ENCODE measurements at regions not wholly inside any gene's neighbourhood (a gene's known extent, or its start where the extent isn't known, plus 50 kb on each side); places are given as distances from the start of the nearest gene placed in this dataset.

DNA sequence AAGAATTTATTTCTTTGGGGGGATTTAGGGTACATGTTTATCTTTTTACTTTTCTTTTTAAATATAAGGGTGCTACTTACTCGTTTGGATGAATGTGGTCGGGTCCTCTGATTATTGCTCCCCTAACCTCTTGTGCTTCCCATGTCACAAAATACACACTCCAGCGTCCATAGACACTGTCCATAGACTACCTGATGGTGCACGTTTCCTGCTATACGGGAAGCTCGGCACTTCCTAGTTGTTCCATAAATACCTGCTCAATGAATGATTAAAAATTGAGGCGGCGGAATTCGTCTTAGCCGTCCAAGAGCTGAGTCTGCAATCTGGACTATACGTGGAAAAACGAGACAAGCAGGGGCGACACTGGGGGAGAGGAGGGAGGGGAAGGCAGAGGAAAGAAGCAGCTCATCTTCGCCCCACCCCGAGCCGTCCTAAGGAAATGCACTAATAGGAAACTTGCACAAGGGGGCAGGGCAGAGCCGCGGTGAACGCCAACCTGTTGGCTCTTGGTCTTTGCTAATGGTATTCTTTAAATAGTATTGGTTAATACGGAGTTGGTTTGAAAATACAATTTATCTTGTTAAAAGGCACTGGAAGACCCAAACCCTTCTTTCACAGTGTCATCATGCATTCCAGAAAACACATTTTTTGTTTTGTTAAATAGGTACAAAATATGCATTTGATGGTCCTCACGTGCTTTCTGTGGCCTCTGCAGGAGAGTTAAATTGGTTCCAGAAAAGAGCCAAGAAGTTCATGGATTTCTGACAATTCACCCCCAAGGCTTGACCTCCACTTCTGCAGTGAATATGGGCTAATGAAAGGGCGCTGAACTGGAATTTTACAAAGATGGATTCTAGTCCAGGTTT is 73.0 kb upstream of the KCTD1 start:
- Histone ChIP-seq H3K4me2 (ENCODE audit: low read length) (no peak overlapping the region), H2AFZ (ENCODE audit: low read depth, low read length) (no peak overlapping the region), H3K9me3 (ENCODE audit: low read length) (peaks cover 8% of the 10 kb centered on the region), H3K27ac (ENCODE audit: low read length) (no peak overlapping the region), H3K27me3 (ENCODE audit: insufficient read depth, low read depth, low read length) (no peaks in the 10 kb centered on the region), H3K36me3 (ENCODE audit: insufficient read depth, low read length) (no peaks in the 10 kb centered on the region), H3F3A (ENCODE audit: insufficient read depth, low read length, poor library complexity, severe bottlenecking) (no peaks in the 10 kb centered on the region), H3K4me3 (ENCODE audit: low read length) (no peak overlapping the region), H3K9ac (ENCODE audit: low read length) (no peak overlapping the region), H4K20me1 (ENCODE audit: insufficient read depth) (no peaks in the 10 kb centered on the region), H3K9me2 (ENCODE audit: insufficient read depth, low read length) (no peaks in the 10 kb centered on the region), H3K79me2 (replicated peaks; ENCODE audit: insufficient read depth, low read length) (no peaks in the 10 kb centered on the region)
- TF ChIP-seq POLR2AphosphoS5 (IDR thresholded peaks at IDR 0.05), result no peak

DNA sequence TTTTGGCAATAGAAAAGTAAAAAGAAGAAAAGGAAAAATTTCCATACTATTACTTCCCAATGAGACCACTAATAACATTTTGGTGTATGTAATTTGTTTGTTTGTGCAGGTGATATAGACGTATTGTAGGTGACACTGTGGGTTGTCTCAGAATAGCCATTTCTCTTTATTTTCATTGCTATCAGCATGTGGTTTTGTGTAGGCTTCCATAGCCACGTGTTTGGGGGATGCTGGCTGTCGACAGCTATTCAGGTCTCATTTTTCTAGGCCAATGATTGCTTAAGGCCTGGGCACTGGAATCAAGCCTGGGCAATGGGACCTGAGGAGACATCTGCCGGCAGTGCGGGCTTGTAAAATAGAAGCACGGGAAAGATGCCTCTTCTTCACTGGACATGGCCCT is 71.0 kb upstream of the KCTD1 start:
- H3K9me3 ChIP-seq (ENCODE audit: low read length), result peaks cover 2% of the 10 kb centered on the region
- H3K9me2 ChIP-seq (ENCODE audit: insufficient read depth, low read length), result no peaks in the 10 kb centered on the region
- H3F3A ChIP-seq (ENCODE audit: insufficient read depth, low read length, poor library complexity, severe bottlenecking), result no peaks in the 10 kb centered on the region
- no peak for TF ChIP-seq EP300 (conservative IDR thresholded peaks at IDR 0.05; ENCODE audit: poor library complexity, severe bottlenecking)
- no peak for TF ChIP-seq EZH2 (IDR thresholded peaks at IDR 0.05; ENCODE audit: borderline replicate concordance, insufficient read depth, low read length, poor library complexity, severe bottlenecking)
- TF ChIP-seq, protein P1, sequence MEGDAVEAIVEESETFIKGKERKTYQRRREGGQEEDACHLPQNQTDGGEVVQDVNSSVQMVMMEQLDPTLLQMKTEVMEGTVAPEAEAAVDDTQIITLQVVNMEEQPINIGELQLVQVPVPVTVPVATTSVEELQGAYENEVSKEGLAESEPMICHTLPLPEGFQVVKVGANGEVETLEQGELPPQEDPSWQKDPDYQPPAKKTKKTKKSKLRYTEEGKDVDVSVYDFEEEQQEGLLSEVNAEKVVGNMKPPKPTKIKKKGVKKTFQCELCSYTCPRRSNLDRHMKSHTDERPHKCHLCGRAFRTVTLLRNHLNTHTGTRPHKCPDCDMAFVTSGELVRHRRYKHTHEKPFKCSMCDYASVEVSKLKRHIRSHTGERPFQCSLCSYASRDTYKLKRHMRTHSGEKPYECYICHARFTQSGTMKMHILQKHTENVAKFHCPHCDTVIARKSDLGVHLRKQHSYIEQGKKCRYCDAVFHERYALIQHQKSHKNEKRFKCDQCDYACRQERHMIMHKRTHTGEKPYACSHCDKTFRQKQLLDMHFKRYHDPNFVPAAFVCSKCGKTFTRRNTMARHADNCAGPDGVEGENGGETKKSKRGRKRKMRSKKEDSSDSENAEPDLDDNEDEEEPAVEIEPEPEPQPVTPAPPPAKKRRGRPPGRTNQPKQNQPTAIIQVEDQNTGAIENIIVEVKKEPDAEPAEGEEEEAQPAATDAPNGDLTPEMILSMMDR (IDR thresholded peaks at IDR 0.05; ENCODE audit: poor library complexity, severe bottlenecking), result no peak
- no peak for TF ChIP-seq RAD21 (conservative IDR thresholded peaks at IDR 0.05)
- no peak for TF ChIP-seq POLR2AphosphoS5 (IDR thresholded peaks at IDR 0.05)
- TF ChIP-seq TAF1 (IDR thresholded peaks at IDR 0.05; ENCODE audit: low read depth), result no peak
- TF ChIP-seq SMC3 (conservative IDR thresholded peaks at IDR 0.05; ENCODE audit: poor library complexity), result no peak
- TF ChIP-seq MXI1 (conservative IDR thresholded peaks at IDR 0.05; ENCODE audit: poor library complexity, severe bottlenecking), result no peak
- TF ChIP-seq, protein P2, sequence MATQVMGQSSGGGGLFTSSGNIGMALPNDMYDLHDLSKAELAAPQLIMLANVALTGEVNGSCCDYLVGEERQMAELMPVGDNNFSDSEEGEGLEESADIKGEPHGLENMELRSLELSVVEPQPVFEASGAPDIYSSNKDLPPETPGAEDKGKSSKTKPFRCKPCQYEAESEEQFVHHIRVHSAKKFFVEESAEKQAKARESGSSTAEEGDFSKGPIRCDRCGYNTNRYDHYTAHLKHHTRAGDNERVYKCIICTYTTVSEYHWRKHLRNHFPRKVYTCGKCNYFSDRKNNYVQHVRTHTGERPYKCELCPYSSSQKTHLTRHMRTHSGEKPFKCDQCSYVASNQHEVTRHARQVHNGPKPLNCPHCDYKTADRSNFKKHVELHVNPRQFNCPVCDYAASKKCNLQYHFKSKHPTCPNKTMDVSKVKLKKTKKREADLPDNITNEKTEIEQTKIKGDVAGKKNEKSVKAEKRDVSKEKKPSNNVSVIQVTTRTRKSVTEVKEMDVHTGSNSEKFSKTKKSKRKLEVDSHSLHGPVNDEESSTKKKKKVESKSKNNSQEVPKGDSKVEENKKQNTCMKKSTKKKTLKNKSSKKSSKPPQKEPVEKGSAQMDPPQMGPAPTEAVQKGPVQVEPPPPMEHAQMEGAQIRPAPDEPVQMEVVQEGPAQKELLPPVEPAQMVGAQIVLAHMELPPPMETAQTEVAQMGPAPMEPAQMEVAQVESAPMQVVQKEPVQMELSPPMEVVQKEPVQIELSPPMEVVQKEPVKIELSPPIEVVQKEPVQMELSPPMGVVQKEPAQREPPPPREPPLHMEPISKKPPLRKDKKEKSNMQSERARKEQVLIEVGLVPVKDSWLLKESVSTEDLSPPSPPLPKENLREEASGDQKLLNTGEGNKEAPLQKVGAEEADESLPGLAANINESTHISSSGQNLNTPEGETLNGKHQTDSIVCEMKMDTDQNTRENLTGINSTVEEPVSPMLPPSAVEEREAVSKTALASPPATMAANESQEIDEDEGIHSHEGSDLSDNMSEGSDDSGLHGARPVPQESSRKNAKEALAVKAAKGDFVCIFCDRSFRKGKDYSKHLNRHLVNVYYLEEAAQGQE (IDR thresholded peaks at IDR 0.05; ENCODE audit: borderline replicate concordance), result no peak
- no peak overlapping the region for H3K4me3 ChIP-seq (ENCODE audit: low read length)
- no peak overlapping the region for H3K27ac ChIP-seq (ENCODE audit: low read length)
- H3K27me3 ChIP-seq (ENCODE audit: insufficient read depth, low read depth, low read length), result no peaks in the 10 kb centered on the region
- no peak overlapping the region for H2AFZ ChIP-seq (ENCODE audit: low read depth, low read length)
- H3K79me2 ChIP-seq (replicated peaks; ENCODE audit: insufficient read depth, low read length), result no peaks in the 10 kb centered on the region
- H4K20me1 ChIP-seq (ENCODE audit: insufficient read depth), result no peaks in the 10 kb centered on the region
- no peak overlapping the region for H3K4me2 ChIP-seq (ENCODE audit: low read length)
- no peak overlapping the region for H3K9ac ChIP-seq (ENCODE audit: low read length)
- no peaks in the 10 kb centered on the region for H3K36me3 ChIP-seq (ENCODE audit: insufficient read depth, low read length)

Data from neural cell (in vitro differentiated cells).